ENCODE measurements at regions not wholly inside any gene's neighbourhood (a gene's known extent, or its start where the extent isn't known, plus 50 kb on each side); places are given as distances from the start of the nearest gene placed in this dataset.

- TF ChIP-seq CTCF (IDR thresholded peaks at IDR 0.05) (no peak), POLR2A (IDR thresholded peaks at IDR 0.05) (no peak)
Observed at GRCh38 chr9:28882529-28882928, 1309.2 kb upstream of the C9orf72 start.

Data from thyroid gland (tissue), 4 donors.